Activated CD8-positive, alpha-beta T cell treated with anti-CD3 and anti-CD28 coated beads for 36 hours (primary cell): ENCODE measurements at regions not wholly inside any gene's neighbourhood (a gene's known extent, or its start where the extent isn't known, plus 50 kb on each side); places are given as distances from the start of the nearest gene placed in this dataset.

Source experiments
- ATAC-seq: fragments of 200-7000 bp; cut with Tn5 transposase; one replicate; pipeline ENCODE4 v1.10.0; 2021; ENCODE audit warnings: mild to moderate bottlenecking, moderate library complexity
- CTCF ChIA-PET: fragments of 350-600 bp; sonication (Branson Sonifier 250); formaldehyde crosslinking; loops from one replicate; lab custom pipeline; 2021; ENCODE audit warnings: antibody characterized with exemption; lab: Charles Lee
- POLR2A ChIA-PET: fragments of 350-600 bp; sonication (Branson Sonifier 250); formaldehyde crosslinking; loops from one replicate; lab custom pipeline; 2021; ENCODE audit warnings: antibody characterized with exemption; lab: Charles Lee
- DNase-seq: peaks from one replicate; pipeline ENCODE4 v3.0.0-alpha.2; 2020
- H3K27ac Mint-ChIP-seq: one replicate; pipeline ENCODE4 v1.8.0; 2021; ENCODE audit warnings: mild to moderate bottlenecking, mixed read lengths
- H3K27me3 Mint-ChIP-seq: one replicate; pipeline ENCODE4 v1.8.0; 2021; ENCODE audit warnings: mixed read lengths
- H3K36me3 Mint-ChIP-seq: one replicate; pipeline ENCODE4 v1.8.0; 2021; ENCODE audit warnings: low read depth, mixed read lengths
- H3K4me1 Mint-ChIP-seq: one replicate; pipeline ENCODE4 v1.8.0; 2021; ENCODE audit warnings: low read depth, mixed read lengths
- H3K4me3 Mint-ChIP-seq: one replicate; pipeline ENCODE4 v1.8.0; 2021; ENCODE audit warnings: mild to moderate bottlenecking, moderate library complexity, mixed read lengths
- H3K9me3 Mint-ChIP-seq: one replicate; pipeline ENCODE4 v1.8.0; 2021; ENCODE audit warnings: mixed read lengths
- intact Hi-C: fragments of 100-400 bp; cut with micrococcal nuclease; formaldehyde crosslinking; loops from one replicate; pipeline ENCODE4 v1.10.0; 2022
- TF ChIP-seq, protein P1 (sequence below): fragments of 200-600 bp; IDR thresholded peaks from one replicate; pipeline ENCODE4 v1.8.0; 2022; ENCODE audit warnings: antibody characterized with exemption, mild to moderate bottlenecking

DNA sequence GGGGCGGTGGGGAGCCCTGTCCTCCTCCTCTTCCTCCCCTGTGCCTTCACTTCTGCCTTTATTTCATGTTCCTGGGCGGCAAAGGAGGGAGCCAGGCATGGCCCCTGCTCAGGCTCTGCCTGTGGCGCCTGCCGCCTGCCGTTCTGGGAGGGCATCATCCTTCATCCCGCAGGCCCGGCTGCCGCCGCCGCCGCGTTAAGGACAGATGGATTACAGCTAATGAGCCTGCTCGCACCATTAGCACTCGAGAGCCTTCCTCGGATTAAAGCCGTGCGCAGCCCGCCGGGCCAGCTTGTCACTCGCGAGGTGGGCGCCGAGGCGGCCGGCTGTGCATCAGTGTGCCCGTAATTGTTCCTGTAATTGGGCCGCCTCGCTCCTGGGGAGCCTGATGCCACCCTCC lies 127.7 kb upstream of the GSE1 start:
- no peaks in the 10 kb centered on the region for H3K36me3 Mint-ChIP-seq
- ATAC-seq (no peak), DNase-seq (no peak)
- H3K9me3 Mint-ChIP-seq = no peaks in the 10 kb centered on the region
- no peaks in the 10 kb centered on the region for H3K27me3 Mint-ChIP-seq
- no peak overlapping the region for H3K27ac Mint-ChIP-seq
- ChIA-PET POLR2A (no interaction called here), CTCF (interaction anchor here (1.1 kb wide), 1 partner anchor 10 kb away, joined by 3 read pairs; no protein-coding TSS in a partner anchor)
- TF ChIP-seq, protein P1, sequence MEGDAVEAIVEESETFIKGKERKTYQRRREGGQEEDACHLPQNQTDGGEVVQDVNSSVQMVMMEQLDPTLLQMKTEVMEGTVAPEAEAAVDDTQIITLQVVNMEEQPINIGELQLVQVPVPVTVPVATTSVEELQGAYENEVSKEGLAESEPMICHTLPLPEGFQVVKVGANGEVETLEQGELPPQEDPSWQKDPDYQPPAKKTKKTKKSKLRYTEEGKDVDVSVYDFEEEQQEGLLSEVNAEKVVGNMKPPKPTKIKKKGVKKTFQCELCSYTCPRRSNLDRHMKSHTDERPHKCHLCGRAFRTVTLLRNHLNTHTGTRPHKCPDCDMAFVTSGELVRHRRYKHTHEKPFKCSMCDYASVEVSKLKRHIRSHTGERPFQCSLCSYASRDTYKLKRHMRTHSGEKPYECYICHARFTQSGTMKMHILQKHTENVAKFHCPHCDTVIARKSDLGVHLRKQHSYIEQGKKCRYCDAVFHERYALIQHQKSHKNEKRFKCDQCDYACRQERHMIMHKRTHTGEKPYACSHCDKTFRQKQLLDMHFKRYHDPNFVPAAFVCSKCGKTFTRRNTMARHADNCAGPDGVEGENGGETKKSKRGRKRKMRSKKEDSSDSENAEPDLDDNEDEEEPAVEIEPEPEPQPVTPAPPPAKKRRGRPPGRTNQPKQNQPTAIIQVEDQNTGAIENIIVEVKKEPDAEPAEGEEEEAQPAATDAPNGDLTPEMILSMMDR = no peak
- no peaks in the 10 kb centered on the region for H3K4me1 Mint-ChIP-seq
- H3K4me3 Mint-ChIP-seq = no peak overlapping the region
- intact Hi-C loops = no loop called here

DNA sequence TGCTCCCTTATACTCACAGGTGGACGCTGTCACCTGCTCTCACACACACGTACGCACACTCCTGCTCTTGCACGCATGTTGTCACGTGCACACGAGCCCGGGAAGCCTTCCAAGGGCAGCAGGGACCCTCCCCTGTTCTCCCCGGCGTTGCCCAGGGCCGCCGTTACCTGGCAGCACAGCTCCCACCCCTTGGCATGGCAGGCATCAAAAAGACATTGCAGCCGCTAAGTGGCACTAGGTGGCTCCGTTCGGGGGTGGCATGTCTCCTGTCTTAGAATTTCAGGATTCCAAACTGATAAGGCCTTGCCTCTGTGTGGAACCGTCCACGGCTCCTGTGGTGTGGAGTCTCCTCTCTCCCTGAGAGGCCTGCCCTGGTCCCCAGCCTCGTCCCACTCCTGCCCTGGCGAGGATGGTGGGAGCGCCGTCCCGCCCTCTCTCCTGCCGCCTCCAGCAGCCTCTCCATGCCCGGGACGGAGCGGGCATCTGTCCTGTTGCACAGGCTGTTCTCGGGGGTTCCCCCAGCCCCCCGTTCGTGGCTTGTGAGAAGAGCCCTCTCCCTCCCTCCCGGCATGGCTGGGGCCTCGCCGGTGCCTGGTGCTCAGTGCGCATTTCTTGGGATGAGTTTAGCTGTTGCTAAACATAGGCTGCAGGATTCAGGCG lies 126.7 kb upstream of the GSE1 start:
- H3K36me3 Mint-ChIP-seq = no peaks in the 10 kb centered on the region
- no peak overlapping the region for H3K4me3 Mint-ChIP-seq
- no peak for DNase-seq
- H3K4me1 Mint-ChIP-seq = peaks cover 4% of the 10 kb centered on the region
- TF ChIP-seq, protein P1 = no peak
- H3K27ac Mint-ChIP-seq = no peak overlapping the region
- ATAC-seq = no peak
- ChIA-PET CTCF (no interaction called here), POLR2A (no interaction called here)
- intact Hi-C loops = no loop called here
- no peaks in the 10 kb centered on the region for H3K9me3 Mint-ChIP-seq
- H3K27me3 Mint-ChIP-seq = no peaks in the 10 kb centered on the region

DNA sequence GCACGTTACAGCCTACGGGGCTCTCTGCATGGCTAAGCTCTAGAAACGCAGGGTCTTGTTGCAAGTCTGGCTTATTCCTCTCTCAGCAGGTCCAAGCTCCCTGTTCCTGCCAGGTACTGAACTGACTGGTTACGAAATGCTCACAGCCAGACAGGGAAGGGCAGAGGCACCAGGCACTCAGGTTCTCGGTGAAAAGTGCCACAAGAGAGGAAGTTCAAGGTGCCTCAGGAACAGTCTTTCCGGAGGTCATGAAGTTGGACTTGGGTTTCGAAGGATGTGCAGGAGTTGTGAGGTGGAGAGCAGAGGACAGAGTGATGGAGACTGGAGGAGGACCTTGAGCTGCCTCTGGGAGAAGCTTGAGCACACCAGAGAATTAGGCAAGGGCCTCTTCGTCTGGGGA lies 124.7 kb upstream of the GSE1 start:
- DNase-seq = no peak
- TF ChIP-seq, protein P1 = no peak
- Mint-ChIP-seq H3K4me3 (no peak overlapping the region), H3K9me3 (no peaks in the 10 kb centered on the region), H3K27ac (no peak overlapping the region), H3K4me1 (peaks cover 19% of the 10 kb centered on the region), H3K27me3 (no peaks in the 10 kb centered on the region), H3K36me3 (no peaks in the 10 kb centered on the region)
- intact Hi-C loops = no loop called here
- POLR2A ChIA-PET = interaction anchor here (1.2 kb wide), 1 partner anchor 123 kb away, joined by 3 read pairs; no protein-coding TSS in a partner anchor
- no peak for ATAC-seq
- CTCF ChIA-PET = interaction anchor here (0.8 to 6.3 kb wide), 3 partner anchors 9 to 123 kb away, joined by 3 to 46 read pairs (median 3); partner anchors contain the start of gene GSE1

DNA sequence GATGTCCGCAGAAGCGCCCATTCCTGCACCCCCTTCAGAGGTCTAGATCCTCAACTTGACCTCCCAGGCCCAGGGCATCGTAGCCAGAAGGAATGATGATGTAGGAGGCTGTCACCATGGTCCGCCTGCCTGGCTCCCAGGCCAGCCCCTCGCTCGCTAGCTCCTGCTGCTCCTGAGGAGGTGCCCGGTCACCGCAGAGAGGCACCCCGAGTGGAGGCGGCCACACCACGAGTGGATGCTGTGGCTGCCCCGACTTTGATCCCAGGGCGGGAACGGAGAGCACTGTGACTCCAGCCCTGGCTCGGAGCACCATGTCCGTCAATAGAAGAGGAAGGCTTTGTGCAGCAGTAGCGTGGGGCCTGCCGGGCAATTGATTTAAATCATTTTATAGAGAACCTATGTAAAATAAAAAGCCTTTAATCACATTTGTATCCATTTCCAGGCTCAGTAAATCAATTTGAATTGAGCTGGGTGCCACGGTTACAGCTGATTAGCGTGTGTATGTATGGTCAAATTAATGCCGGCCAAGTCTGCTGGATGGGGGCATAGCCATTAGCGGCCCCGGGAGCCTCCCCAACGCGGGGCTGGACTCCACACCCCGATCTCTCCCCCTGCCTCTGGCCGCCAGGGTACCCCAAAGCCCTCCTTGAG lies 122.6 kb upstream of the GSE1 start:
- H3K9me3 Mint-ChIP-seq = no peaks in the 10 kb centered on the region
- peaks cover 19% of the 10 kb centered on the region for H3K4me1 Mint-ChIP-seq
- no peak for DNase-seq
- TF ChIP-seq, protein P1 = no peak
- no peaks in the 10 kb centered on the region for H3K36me3 Mint-ChIP-seq
- H3K27ac Mint-ChIP-seq = no peak overlapping the region
- POLR2A ChIA-PET = no interaction called here
- ATAC-seq = no peak
- CTCF ChIA-PET = interaction anchor here (0.6 to 6.3 kb wide), 23 partner anchors 9 to 199 kb away, joined by 3 to 46 read pairs (median 4); partner anchors contain the start of gene GSE1
- no peaks in the 10 kb centered on the region for H3K27me3 Mint-ChIP-seq
- no peak overlapping the region for H3K4me3 Mint-ChIP-seq
- intact Hi-C loops = no loop called here
